Ascending aorta (tissue), 2 donors: ENCODE measurements at regions not wholly inside any gene's neighbourhood (a gene's known extent, or its start where the extent isn't known, plus 50 kb on each side); places are given as distances from the start of the nearest gene placed in this dataset.

ENCODE experiments used
- DNase-seq, 2 donors: peaks; one replicate each; pipeline ENCODE4 v3.0.0-alpha.2; 2019; ENCODE audit warnings: low spot score in 2 of 2
- H3K27ac ChIP-seq, 2 donors: fragments of 200-600 bp; sonication (generic); one replicate each; pipeline ENCODE4 v1.5.1; 2016 to 2017; ENCODE audit warnings: mild to moderate bottlenecking in 1 of 2
- H3K27me3 ChIP-seq: fragments of 200-600 bp; sonication (generic); one replicate; pipeline ENCODE4 v1.5.1; 2017
- H3K36me3 ChIP-seq, 2 donors: fragments of 200-600 bp; sonication (generic); one replicate each; pipeline ENCODE4 v1.5.1; 2016
- H3K4me1 ChIP-seq, 2 donors: fragments of 200-600 bp; sonication (generic); one replicate each; pipeline ENCODE4 v1.5.1; 2016 to 2017; ENCODE audit warnings: mild to moderate bottlenecking in 1 of 2
- H3K4me3 ChIP-seq, 2 donors: fragments of 200-600 bp; sonication (generic); one replicate each; pipeline ENCODE4 v1.5.1; 2016 to 2017; ENCODE audit warnings: mild to moderate bottlenecking in 1 of 2
- H3K9me3 ChIP-seq, 2 donors: fragments of 200-600 bp; sonication (generic); one replicate each; pipeline ENCODE4 v1.5.1; 2016
- intact Hi-C: fragments of 100-400 bp; cut with DNase I; formaldehyde crosslinking; loops from one replicate; pipeline ENCODE4 v1.15.1; 2023
- TF ChIP-seq, protein P1 (sequence below), 3 experiments: fragments of 200-600 bp in 2 of 3; fragments of 450-650 bp in 1 of 3; sonication (generic) in 2 of 3; IDR thresholded peaks; one replicate each; pipeline ENCODE4 v1.5.1; 2016 to 2019; ENCODE audit warnings: antibody characterized with exemption in 3 of 3, mild to moderate bottlenecking in 1 of 3, moderate library complexity in 1 of 3

DNA sequence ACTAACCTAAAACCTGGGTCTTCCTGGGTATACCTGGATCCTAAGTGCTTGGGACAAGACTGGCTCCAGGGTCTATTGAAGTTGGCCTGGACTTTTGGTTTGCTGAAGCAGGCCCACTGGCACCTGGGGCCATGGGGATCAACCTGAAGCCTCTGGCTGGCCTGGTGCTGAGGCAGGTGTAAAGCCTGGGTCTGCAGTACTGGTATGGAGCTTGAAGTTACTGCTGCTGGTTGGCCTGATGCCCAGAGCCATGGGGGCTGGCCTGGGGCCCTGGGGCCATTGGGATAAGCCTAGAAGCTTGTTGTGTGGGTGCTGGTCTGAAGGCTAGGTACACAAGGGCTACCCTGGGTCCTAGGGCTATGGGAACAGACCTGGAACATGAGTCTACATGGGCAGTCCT is 743.2 kb upstream of the GRIA3 start:
- DNase-seq = no peak
- Histone ChIP-seq H3K27ac (no peak overlapping the region), H3K9me3 (peaks cover 0 to 8% of the 10 kb centered on the region in 2 donors), H3K4me3 (no peak overlapping the region), H3K36me3 (no peaks in the 10 kb centered on the region), H3K27me3 (no peaks in the 10 kb centered on the region), H3K4me1 (no peaks in the 10 kb centered on the region)
- intact Hi-C loops = no loop called here
- TF ChIP-seq, protein P1, sequence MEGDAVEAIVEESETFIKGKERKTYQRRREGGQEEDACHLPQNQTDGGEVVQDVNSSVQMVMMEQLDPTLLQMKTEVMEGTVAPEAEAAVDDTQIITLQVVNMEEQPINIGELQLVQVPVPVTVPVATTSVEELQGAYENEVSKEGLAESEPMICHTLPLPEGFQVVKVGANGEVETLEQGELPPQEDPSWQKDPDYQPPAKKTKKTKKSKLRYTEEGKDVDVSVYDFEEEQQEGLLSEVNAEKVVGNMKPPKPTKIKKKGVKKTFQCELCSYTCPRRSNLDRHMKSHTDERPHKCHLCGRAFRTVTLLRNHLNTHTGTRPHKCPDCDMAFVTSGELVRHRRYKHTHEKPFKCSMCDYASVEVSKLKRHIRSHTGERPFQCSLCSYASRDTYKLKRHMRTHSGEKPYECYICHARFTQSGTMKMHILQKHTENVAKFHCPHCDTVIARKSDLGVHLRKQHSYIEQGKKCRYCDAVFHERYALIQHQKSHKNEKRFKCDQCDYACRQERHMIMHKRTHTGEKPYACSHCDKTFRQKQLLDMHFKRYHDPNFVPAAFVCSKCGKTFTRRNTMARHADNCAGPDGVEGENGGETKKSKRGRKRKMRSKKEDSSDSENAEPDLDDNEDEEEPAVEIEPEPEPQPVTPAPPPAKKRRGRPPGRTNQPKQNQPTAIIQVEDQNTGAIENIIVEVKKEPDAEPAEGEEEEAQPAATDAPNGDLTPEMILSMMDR (IDR thresholded peaks at IDR 0.05) = no peak

DNA sequence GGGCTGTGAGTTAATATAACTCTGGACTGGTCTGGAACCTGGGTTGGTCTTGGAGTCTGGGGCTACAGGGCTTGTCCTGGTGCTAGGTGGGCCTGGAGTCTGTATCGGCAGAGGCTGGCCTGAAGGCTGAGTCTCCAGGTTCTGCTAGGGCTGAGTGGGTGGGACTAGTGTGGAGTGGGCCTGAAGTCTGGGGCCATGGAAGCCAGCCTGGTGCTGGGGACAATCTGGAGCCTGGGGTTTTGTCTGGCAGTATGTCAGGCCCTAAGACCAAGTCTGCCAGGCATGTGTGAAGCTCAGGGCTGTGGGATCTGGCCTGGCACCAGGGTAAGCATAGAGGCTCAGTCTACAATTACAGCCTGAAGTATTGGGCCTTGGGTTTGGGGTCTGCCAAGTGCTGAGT is 742.6 kb upstream of the GRIA3 start:
- TF ChIP-seq, protein P1 (IDR thresholded peaks at IDR 0.05) = no peak
- H3K27me3 ChIP-seq = no peaks in the 10 kb centered on the region
- H3K4me3 ChIP-seq = no peak overlapping the region
- H3K4me1 ChIP-seq = no peaks in the 10 kb centered on the region
- intact Hi-C loops = no loop called here
- no peaks in the 10 kb centered on the region for H3K36me3 ChIP-seq
- no peak for DNase-seq
- no peak overlapping the region for H3K27ac ChIP-seq
- H3K9me3 ChIP-seq = peaks cover 0 to 8% of the 10 kb centered on the region in 2 donors

DNA sequence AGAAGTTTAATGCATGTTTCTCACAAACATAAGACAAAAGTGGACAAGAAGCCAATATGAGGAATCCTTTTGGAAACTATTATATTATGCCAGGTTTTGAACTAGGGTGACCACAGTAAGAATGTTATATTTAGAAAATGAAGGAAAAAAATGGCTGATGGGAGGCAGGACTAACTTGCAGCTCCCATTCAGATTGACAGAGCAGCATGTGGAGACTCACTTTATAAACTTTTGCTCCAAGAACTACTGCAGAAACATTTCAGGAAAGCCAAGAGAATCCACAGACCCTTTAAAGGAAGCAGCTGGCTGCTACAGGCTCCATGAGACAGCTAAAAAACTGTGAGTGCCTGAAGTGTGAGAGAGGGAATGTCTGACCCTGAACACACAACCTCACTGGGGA is 738.6 kb upstream of the GRIA3 start:
- Histone ChIP-seq H3K4me3 (no peak overlapping the region), H3K27ac (no peak overlapping the region), H3K9me3 (peaks cover 0 to 6% of the 10 kb centered on the region in 2 donors), H3K4me1 (no peaks in the 10 kb centered on the region), H3K36me3 (no peaks in the 10 kb centered on the region), H3K27me3 (no peaks in the 10 kb centered on the region)
- intact Hi-C loops = no loop called here
- TF ChIP-seq, protein P1 (IDR thresholded peaks at IDR 0.05) = no peak
- DNase-seq = no peak

DNA sequence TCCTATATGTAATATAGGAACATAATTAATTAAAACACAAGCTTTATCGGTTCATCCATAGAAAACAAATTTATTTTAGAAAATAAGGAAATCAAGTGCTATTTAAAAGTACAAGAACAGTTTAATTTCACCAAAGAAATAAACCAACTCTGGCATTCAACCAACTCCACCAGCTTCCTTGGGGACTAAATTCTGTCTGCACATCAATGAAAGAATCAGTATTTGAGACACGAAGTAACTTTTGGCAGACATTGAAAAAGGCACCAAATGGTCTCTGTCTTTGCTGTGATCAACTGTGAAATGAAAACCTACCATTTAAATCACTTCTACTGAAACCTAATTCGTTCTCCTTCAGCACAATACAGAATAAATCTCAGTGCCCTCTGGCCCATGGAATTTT is 719.7 kb upstream of the GRIA3 start:
- Histone ChIP-seq H3K4me1 (no peaks in the 10 kb centered on the region), H3K36me3 (no peaks in the 10 kb centered on the region), H3K9me3 (no peaks in the 10 kb centered on the region), H3K4me3 (no peak overlapping the region), H3K27ac (no peak overlapping the region), H3K27me3 (no peaks in the 10 kb centered on the region)
- TF ChIP-seq, protein P1 (IDR thresholded peaks at IDR 0.05) = no peak
- DNase-seq = no peak
- intact Hi-C loops = no loop called here

DNA sequence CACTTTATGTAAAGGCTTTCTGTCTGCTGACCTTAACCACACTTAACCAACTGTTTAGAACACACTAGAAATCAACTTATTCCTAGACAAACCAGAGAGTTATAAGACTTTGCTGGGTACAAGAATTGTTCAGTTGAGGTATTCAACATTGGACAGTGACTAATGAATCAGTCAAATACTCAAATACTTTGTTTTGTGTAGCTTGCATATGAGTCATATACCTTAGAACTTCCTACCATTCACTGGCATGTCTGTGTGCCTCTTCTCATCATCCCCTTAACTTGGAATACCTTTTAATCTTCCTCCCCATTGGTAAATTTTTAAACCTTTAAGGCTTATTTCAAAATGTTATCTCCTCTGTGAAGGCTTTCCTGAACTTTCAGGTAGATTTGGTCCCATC is 708.8 kb upstream of the GRIA3 start:
- Histone ChIP-seq H3K9me3 (no peaks in the 10 kb centered on the region), H3K36me3 (no peaks in the 10 kb centered on the region), H3K27ac (no peak overlapping the region), H3K4me1 (no peaks in the 10 kb centered on the region), H3K27me3 (no peaks in the 10 kb centered on the region), H3K4me3 (no peak overlapping the region)
- TF ChIP-seq, protein P1 (IDR thresholded peaks at IDR 0.05) = no peak
- intact Hi-C loops = no loop called here
- DNase-seq = no peak

DNA sequence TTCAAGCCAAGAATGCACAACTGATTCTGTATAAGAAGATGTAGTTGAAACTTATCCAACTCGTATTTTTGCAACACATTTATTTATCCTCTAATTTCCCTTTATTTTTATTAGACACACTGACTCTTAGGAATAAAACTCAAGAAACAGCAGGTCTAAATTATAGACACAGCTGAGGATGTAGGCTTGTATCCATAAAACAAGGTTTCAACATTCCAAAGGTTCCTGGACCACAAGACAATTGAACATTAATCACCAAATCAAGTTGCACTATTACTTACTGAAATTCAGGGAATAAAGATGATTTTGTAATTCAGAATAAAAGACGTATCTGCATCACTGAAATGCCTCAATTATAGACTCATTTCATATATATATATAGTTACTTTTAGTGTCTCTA is 683.5 kb upstream of the GRIA3 start:
- DNase-seq = no peak
- intact Hi-C loops = no loop called here
- Histone ChIP-seq H3K27ac (no peak overlapping the region), H3K4me1 (no peaks in the 10 kb centered on the region), H3K4me3 (no peak overlapping the region), H3K9me3 (no peaks in the 10 kb centered on the region), H3K36me3 (no peaks in the 10 kb centered on the region), H3K27me3 (no peaks in the 10 kb centered on the region)
- TF ChIP-seq, protein P1 (IDR thresholded peaks at IDR 0.05) = no peak
